ENCODE measurements at regions not wholly inside any gene's neighbourhood (a gene's known extent, or its start where the extent isn't known, plus 50 kb on each side); places are given as distances from the start of the nearest gene placed in this dataset.

DNA sequence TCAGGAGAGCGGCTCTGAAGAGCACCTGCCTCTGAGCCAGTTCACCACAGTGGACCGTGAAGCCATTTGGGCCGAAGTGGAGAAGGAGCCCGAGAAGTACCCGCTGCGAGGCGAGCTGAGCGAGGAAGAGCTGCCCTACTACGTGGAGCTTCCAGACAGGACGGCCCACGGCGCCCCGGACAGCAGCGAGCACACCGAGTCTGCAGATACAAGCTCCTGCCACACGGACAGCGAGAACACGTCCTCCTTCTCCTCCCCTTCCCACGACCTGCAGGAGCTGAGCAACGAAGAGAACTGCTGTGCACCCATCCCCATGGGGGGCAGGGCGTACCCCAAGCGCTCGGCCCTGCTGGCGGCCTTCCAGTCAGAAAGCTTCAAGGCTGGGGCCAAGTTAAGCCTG is 74.9 kb upstream of the MORC3 start:
- TF ChIP-seq, protein P1, sequence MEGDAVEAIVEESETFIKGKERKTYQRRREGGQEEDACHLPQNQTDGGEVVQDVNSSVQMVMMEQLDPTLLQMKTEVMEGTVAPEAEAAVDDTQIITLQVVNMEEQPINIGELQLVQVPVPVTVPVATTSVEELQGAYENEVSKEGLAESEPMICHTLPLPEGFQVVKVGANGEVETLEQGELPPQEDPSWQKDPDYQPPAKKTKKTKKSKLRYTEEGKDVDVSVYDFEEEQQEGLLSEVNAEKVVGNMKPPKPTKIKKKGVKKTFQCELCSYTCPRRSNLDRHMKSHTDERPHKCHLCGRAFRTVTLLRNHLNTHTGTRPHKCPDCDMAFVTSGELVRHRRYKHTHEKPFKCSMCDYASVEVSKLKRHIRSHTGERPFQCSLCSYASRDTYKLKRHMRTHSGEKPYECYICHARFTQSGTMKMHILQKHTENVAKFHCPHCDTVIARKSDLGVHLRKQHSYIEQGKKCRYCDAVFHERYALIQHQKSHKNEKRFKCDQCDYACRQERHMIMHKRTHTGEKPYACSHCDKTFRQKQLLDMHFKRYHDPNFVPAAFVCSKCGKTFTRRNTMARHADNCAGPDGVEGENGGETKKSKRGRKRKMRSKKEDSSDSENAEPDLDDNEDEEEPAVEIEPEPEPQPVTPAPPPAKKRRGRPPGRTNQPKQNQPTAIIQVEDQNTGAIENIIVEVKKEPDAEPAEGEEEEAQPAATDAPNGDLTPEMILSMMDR (IDR thresholded peaks at IDR 0.05), result no peak
- no peak for TF ChIP-seq POLR2A (IDR thresholded peaks at IDR 0.05)
